ENCODE measurements at regions not wholly inside any gene's neighbourhood (a gene's known extent, or its start where the extent isn't known, plus 50 kb on each side); places are given as distances from the start of the nearest gene placed in this dataset.

- Histone ChIP-seq H3K36me3 (ENCODE audit: low read depth) (no peaks in the 10 kb centered on the region), H3F3A (ENCODE audit: insufficient read depth) (no peaks in the 10 kb centered on the region), H2AFZ (no peak overlapping the region), H3K79me2 (ENCODE audit: insufficient read depth) (no peaks in the 10 kb centered on the region), H3K27ac (no peak overlapping the region), H3K27me3 (replicated peaks; ENCODE audit: insufficient read depth) (no peaks in the 10 kb centered on the region), H4K20me1 (ENCODE audit: insufficient read depth) (no peaks in the 10 kb centered on the region), H3K4me3 (no peak overlapping the region), H3K4me2 (ENCODE audit: unreplicated experiment) (no peak overlapping the region), H3K9me3 (ENCODE audit: low read depth) (no peaks in the 10 kb centered on the region), H3K9ac (no peak overlapping the region), H3K9me2 (ENCODE audit: insufficient read depth) (no peaks in the 10 kb centered on the region), H3K4me1 (ENCODE audit: insufficient read depth) (no peaks in the 10 kb centered on the region)
- in situ Hi-C loops (cut with MboI), result no loop called here
- DNase-seq, result no peak
- TF ChIP-seq EZH2phosphoT487 (IDR thresholded peaks at IDR 0.05; ENCODE audit: insufficient read depth, low read depth) (no peak), EZH2 (IDR thresholded peaks at IDR 0.05; ENCODE audit: insufficient read depth, poor library complexity, severe bottlenecking) (no peak)
- 22 to 23% methylated on average over 3 of the region's 3 CpGs for WGBS, 2 experiments (ENCODE audit: low coverage in 1 of 2, low lambda C conversion rate in 2 of 2, missing lambda C conversion rate in 2 of 2)
Observed at GRCh38 chr11:37929100-37929653, 1331.1 kb upstream of the RAG2 start.

DNA sequence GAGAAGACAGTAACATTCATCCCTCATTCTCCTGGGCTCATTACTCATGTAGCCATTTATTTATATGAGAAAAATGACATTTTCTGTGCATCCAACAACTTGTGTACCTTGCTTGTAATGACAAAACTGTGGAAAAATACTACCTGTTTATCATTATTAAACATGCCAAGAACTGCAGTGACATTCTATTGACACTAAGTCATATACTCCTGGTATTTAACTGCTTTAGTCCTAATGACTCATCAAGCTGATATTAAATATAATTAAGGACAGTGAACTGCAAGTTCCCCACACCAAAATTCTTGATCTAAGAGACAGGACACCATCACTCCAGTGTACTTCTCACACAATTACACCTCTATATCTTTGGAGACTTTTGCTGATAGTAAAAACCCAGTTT is 1328.7 kb upstream of the RAG2 start:
- Histone ChIP-seq H3K9me2 (ENCODE audit: insufficient read depth) (no peaks in the 10 kb centered on the region), H3F3A (ENCODE audit: insufficient read depth) (no peaks in the 10 kb centered on the region), H2AFZ (no peak overlapping the region), H3K4me1 (ENCODE audit: insufficient read depth) (no peaks in the 10 kb centered on the region), H3K36me3 (ENCODE audit: low read depth) (no peaks in the 10 kb centered on the region), H3K79me2 (ENCODE audit: insufficient read depth) (no peaks in the 10 kb centered on the region), H3K9ac (no peak overlapping the region), H3K27me3 (replicated peaks; ENCODE audit: insufficient read depth) (no peaks in the 10 kb centered on the region), H3K27ac (no peak overlapping the region), H3K4me3 (no peak overlapping the region), H3K9me3 (ENCODE audit: low read depth) (no peaks in the 10 kb centered on the region), H3K4me2 (ENCODE audit: unreplicated experiment) (no peak overlapping the region), H4K20me1 (ENCODE audit: insufficient read depth) (no peaks in the 10 kb centered on the region)
- DNase-seq, result no peak
- in situ Hi-C loops (cut with MboI), result no loop called here
- no peak for TF ChIP-seq EZH2phosphoT487 (IDR thresholded peaks at IDR 0.05; ENCODE audit: insufficient read depth, low read depth)
- no peak for TF ChIP-seq EZH2 (IDR thresholded peaks at IDR 0.05; ENCODE audit: insufficient read depth, poor library complexity, severe bottlenecking)

GRCh38 chr11:37916331-37916730 is 1318.3 kb upstream of the RAG2 start:
- Histone ChIP-seq H3K9ac (no peak overlapping the region), H3K27ac (no peak overlapping the region), H3K4me1 (ENCODE audit: insufficient read depth) (no peaks in the 10 kb centered on the region), H3F3A (ENCODE audit: insufficient read depth) (no peaks in the 10 kb centered on the region), H3K9me3 (ENCODE audit: low read depth) (no peaks in the 10 kb centered on the region), H2AFZ (no peak overlapping the region), H3K36me3 (ENCODE audit: low read depth) (no peaks in the 10 kb centered on the region), H3K4me3 (no peak overlapping the region), H3K4me2 (ENCODE audit: unreplicated experiment) (no peak overlapping the region), H3K79me2 (ENCODE audit: insufficient read depth) (no peaks in the 10 kb centered on the region), H4K20me1 (ENCODE audit: insufficient read depth) (no peaks in the 10 kb centered on the region), H3K27me3 (replicated peaks; ENCODE audit: insufficient read depth) (no peaks in the 10 kb centered on the region), H3K9me2 (ENCODE audit: insufficient read depth) (no peaks in the 10 kb centered on the region)
- in situ Hi-C loops (cut with MboI), result no loop called here
- TF ChIP-seq EZH2phosphoT487 (IDR thresholded peaks at IDR 0.05; ENCODE audit: insufficient read depth, low read depth), result no peak
- no peak for TF ChIP-seq EZH2 (IDR thresholded peaks at IDR 0.05; ENCODE audit: insufficient read depth, poor library complexity, severe bottlenecking)
- DNase-seq, result no peak

DNA sequence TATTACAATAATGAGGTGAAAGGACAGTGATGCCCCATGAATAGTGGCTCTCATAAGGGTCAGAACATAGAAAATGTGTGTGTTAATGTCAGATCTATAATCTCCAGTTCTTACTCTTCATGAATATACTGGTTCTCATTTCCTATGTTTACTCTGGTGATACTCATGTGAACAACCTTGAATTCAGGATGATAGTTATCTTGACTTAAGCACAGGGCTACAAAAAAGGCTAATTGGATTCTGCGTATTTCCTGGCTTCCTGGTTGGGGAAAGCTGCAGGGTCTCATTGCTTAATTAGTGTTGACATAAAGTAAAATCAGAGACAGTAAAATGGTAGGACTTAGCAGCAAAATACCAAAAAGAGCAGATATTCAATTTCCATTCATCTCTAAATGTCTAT is 1316.8 kb upstream of the RAG2 start:
- Histone ChIP-seq H3F3A (ENCODE audit: insufficient read depth) (no peaks in the 10 kb centered on the region), H3K9me3 (ENCODE audit: low read depth) (no peaks in the 10 kb centered on the region), H3K4me3 (no peak overlapping the region), H3K9ac (no peak overlapping the region), H3K27ac (no peak overlapping the region), H3K27me3 (replicated peaks; ENCODE audit: insufficient read depth) (no peaks in the 10 kb centered on the region), H3K4me2 (ENCODE audit: unreplicated experiment) (no peak overlapping the region), H3K79me2 (ENCODE audit: insufficient read depth) (no peaks in the 10 kb centered on the region), H3K9me2 (ENCODE audit: insufficient read depth) (no peaks in the 10 kb centered on the region), H3K4me1 (ENCODE audit: insufficient read depth) (no peaks in the 10 kb centered on the region), H3K36me3 (ENCODE audit: low read depth) (no peaks in the 10 kb centered on the region), H2AFZ (no peak overlapping the region), H4K20me1 (ENCODE audit: insufficient read depth) (no peaks in the 10 kb centered on the region)
- WGBS, 2 experiments (ENCODE audit: low coverage in 1 of 2, low lambda C conversion rate in 2 of 2, missing lambda C conversion rate in 2 of 2), result 44 to 68% methylated on average over 1 of the region's 1 CpG
- TF ChIP-seq EZH2 (IDR thresholded peaks at IDR 0.05; ENCODE audit: insufficient read depth, poor library complexity, severe bottlenecking) (no peak), EZH2phosphoT487 (IDR thresholded peaks at IDR 0.05; ENCODE audit: insufficient read depth, low read depth) (no peak)
- DNase-seq, result no peak
- in situ Hi-C loops (cut with MboI), result no loop called here

DNA sequence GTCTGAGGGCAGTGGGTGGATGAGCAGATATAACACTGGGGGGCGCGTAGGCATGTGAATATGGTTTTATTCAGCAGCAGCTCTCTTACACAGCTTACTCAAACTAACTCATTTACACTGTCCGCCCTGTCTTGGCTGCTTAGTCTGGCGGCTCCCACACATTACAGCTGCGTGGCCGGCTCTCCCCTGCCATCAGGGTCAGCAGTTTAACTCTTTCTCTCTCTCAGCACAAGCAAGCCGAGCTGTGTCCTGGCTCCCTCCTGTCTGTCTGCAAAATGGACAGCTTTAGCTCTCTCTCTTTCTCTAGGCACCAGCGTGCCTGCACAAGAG is 1310.1 kb upstream of the RAG2 start:
- WGBS, 2 experiments (ENCODE audit: low coverage in 1 of 2, low lambda C conversion rate in 2 of 2, missing lambda C conversion rate in 2 of 2), result 33 to 36% methylated on average over 8 of the region's 8 CpGs
- Histone ChIP-seq H3K36me3 (ENCODE audit: low read depth) (no peaks in the 10 kb centered on the region), H3K4me2 (ENCODE audit: unreplicated experiment) (no peak overlapping the region), H3K4me1 (ENCODE audit: insufficient read depth) (no peaks in the 10 kb centered on the region), H3K27ac (no peak overlapping the region), H3K9me2 (ENCODE audit: insufficient read depth) (no peaks in the 10 kb centered on the region), H3K9ac (no peak overlapping the region), H3K9me3 (ENCODE audit: low read depth) (no peaks in the 10 kb centered on the region), H3K27me3 (replicated peaks; ENCODE audit: insufficient read depth) (no peaks in the 10 kb centered on the region), H3F3A (ENCODE audit: insufficient read depth) (no peaks in the 10 kb centered on the region), H3K79me2 (ENCODE audit: insufficient read depth) (no peaks in the 10 kb centered on the region), H4K20me1 (ENCODE audit: insufficient read depth) (no peaks in the 10 kb centered on the region), H3K4me3 (no peak overlapping the region), H2AFZ (no peak overlapping the region)
- DNase-seq, result no peak
- TF ChIP-seq EZH2phosphoT487 (IDR thresholded peaks at IDR 0.05; ENCODE audit: insufficient read depth, low read depth) (no peak), EZH2 (IDR thresholded peaks at IDR 0.05; ENCODE audit: insufficient read depth, poor library complexity, severe bottlenecking) (no peak)
- in situ Hi-C loops (cut with MboI), result no loop called here

Data from GM23248 (cell line).